Breast epithelium (tissue), 4 donors: ENCODE measurements at regions not wholly inside any gene's neighbourhood (a gene's known extent, or its start where the extent isn't known, plus 50 kb on each side); places are given as distances from the start of the nearest gene placed in this dataset.

Source experiments
- DNase-seq, 2 donors: peaks; one replicate each; pipeline ENCODE4 v3.0.0-alpha.2; 2019; ENCODE audit warnings: low spot score in 2 of 2
- H3K27ac ChIP-seq, 2 donors: fragments of 200-600 bp; sonication (generic) in 1 of 2; one replicate each; pipeline ENCODE4 v1.5.1; 2016 to 2019; ENCODE audit warnings: mild to moderate bottlenecking in 1 of 2
- H3K27me3 ChIP-seq, 2 donors: fragments of 200-600 bp; sonication (generic) in 1 of 2; one replicate each; pipeline versions ENCODE4 v1.5.1 to v1.6.0; 2017 to 2019; ENCODE audit warnings: control low read depth in 1 of 2, mild to moderate bottlenecking in 1 of 2
- H3K36me3 ChIP-seq: fragments of 200-600 bp; one replicate; pipeline ENCODE4 v1.5.1; 2019
- H3K4me1 ChIP-seq, 2 donors: fragments of 200-600 bp; sonication (generic); one replicate each; pipeline ENCODE4 v1.5.1; 2016 to 2019; ENCODE audit warnings: control low read depth in 1 of 2
- H3K4me3 ChIP-seq, 3 donors: fragments of 200-600 bp; sonication (generic); 1 replicate in 2 of 3; 2 replicates in 1 of 3; pipeline ENCODE4 v1.5.1; 2016 to 2019; ENCODE audit warnings: mild to moderate bottlenecking in 3 of 3, moderate library complexity in 2 of 3
- H3K9me3 ChIP-seq, 2 donors: fragments of 200-600 bp; sonication (generic) in 1 of 2; one replicate each; pipeline ENCODE4 v1.5.1; 2016 to 2019; ENCODE audit warnings: control low read depth in 1 of 2
- CTCF ChIP-seq, 3 donors: fragments of 450-650 bp; IDR thresholded peaks; one replicate each; pipeline ENCODE4 v1.5.1; 2016 to 2017; ENCODE audit warnings: antibody characterized with exemption in 3 of 3, mild to moderate bottlenecking in 3 of 3, moderate library complexity in 3 of 3
- POLR2A ChIP-seq: fragments of 450-650 bp; IDR thresholded peaks from one replicate; pipeline ENCODE4 v1.6.1; 2016; ENCODE audit warnings: antibody characterized with exemption, mild to moderate bottlenecking, moderate library complexity
- POLR2AphosphoS5 ChIP-seq, 3 donors: sonication (generic); formaldehyde crosslinking; IDR thresholded peaks; one replicate each; pipeline ENCODE4 v1.6.1; 2017; ENCODE audit warnings: antibody characterized with exemption in 3 of 3
- intact Hi-C: fragments of 100-400 bp; cut with DNase I; formaldehyde crosslinking; loops from one replicate; pipeline ENCODE4 v1.15.1; 2023; ENCODE audit warnings: low total_unique reads

DNA sequence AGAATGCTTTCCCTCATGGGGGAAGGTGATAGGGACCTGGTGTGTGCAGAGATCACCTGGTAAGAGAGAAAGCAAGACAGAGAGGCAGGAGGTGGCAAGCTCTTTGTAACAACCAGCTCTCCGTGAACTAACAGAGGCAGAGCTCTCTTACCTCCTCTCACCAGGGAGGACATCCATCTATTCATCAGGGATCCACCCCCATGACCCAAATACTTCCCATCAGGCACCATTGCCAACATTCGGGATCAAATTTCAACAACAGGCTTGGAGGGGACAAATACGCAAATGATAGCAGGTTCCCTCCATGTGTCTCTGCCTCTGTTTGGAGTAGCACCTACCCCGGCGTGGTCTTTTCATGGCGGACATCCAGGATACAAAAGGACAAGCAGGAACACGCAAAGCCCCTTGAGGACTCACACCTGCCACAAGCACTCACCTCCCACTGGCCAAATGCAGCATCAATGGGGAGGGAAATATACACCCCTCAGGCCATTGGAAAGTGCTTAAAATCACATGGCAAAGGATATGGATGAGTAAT is 431.2 kb upstream of the AUTS2 start:
- H3K9me3 ChIP-seq: no peaks in the 10 kb centered on the region
- DNase-seq: no peak
- no peak overlapping the region for H3K4me3 ChIP-seq
- H3K27ac ChIP-seq: no peak overlapping the region
- no peaks in the 10 kb centered on the region for H3K4me1 ChIP-seq
- no peaks in the 10 kb centered on the region for H3K36me3 ChIP-seq
- TF ChIP-seq POLR2AphosphoS5 (IDR thresholded peaks at IDR 0.05) (no peak), POLR2A (no peak), CTCF (IDR thresholded peaks at IDR 0.05) (no peak)
- intact Hi-C loops: no loop called here
- H3K27me3 ChIP-seq: no peaks in the 10 kb centered on the region

GRCh38 chr7:69169386-69169785 is 428.9 kb upstream of the AUTS2 start:
- Histone ChIP-seq H3K36me3 (no peaks in the 10 kb centered on the region), H3K9me3 (no peaks in the 10 kb centered on the region), H3K4me1 (no peaks in the 10 kb centered on the region), H3K27ac (no peak overlapping the region), H3K4me3 (no peak overlapping the region), H3K27me3 (no peaks in the 10 kb centered on the region)
- intact Hi-C loops: no loop called here
- TF ChIP-seq CTCF (IDR thresholded peaks at IDR 0.05) (no peak), POLR2A (no peak)
- DNase-seq: no peak

DNA sequence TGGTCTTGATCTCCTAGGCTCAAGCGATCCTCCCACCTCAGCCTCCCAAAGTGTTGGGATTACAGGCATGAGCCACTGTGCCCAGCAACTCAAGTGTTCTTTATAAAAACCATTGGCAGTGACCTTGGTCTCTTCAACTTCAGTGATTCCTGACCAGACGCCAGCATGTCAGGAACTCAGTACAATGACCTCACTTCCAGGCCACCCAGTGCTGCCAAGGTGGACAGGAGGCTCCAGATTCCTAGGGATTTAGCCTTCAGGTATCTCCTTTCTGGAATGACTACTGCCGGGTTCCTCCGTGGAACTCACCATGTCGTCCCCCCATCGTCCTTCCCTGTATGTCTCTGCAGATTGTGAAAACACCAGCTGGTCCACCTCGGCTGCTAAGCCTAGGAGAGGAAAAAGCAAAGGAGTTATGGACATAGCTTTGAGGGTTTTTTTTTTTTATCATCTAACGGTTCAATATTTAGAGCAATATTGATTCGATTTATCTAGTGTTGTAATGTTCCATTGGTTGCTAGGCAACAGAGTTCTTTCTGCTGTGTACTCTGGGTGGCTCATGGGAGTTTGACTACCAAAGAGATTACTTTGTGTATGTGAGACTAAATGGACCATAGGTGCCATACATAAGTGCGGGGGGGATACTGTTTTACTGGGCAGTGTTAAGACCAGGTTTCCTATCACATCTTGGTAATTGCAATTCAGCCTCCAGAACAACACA is 425.8 kb upstream of the AUTS2 start:
- no peaks in the 10 kb centered on the region for H3K27me3 ChIP-seq
- TF ChIP-seq CTCF (IDR thresholded peaks at IDR 0.05) (no peak), POLR2AphosphoS5 (IDR thresholded peaks at IDR 0.05) (no peak), POLR2A (no peak)
- no peaks in the 10 kb centered on the region for H3K4me1 ChIP-seq
- no peak for DNase-seq
- H3K36me3 ChIP-seq: no peaks in the 10 kb centered on the region
- H3K4me3 ChIP-seq: no peak overlapping the region
- no peak overlapping the region for H3K27ac ChIP-seq
- H3K9me3 ChIP-seq: no peaks in the 10 kb centered on the region
- intact Hi-C loops: no loop called here

DNA sequence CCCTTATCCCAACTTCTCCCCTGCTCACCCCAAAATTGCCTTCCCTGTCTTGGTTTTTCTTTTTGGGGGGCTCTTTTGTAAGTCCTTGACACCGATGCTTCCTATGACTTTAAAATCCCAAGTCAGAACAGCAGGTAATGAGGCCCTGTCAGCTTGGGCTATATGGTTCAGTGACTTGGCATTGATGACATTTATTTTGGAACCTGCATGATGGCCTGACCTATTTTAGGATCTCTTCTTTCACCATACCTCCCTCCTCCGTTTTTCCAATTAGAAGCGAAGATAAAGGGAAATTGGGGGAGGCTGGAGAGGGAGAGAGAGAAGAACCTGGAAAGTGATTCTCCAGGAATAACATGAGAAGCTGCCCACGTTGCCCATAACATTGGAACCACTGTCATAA is 424.9 kb upstream of the AUTS2 start:
- no peak overlapping the region for H3K4me3 ChIP-seq
- TF ChIP-seq CTCF (IDR thresholded peaks at IDR 0.05) (no peak), POLR2A (no peak), POLR2AphosphoS5 (IDR thresholded peaks at IDR 0.05) (no peak)
- H3K27ac ChIP-seq: no peak overlapping the region
- H3K36me3 ChIP-seq: no peaks in the 10 kb centered on the region
- intact Hi-C loops: no loop called here
- H3K27me3 ChIP-seq: no peaks in the 10 kb centered on the region
- DNase-seq: no peak
- no peaks in the 10 kb centered on the region for H3K4me1 ChIP-seq
- H3K9me3 ChIP-seq: no peaks in the 10 kb centered on the region

DNA sequence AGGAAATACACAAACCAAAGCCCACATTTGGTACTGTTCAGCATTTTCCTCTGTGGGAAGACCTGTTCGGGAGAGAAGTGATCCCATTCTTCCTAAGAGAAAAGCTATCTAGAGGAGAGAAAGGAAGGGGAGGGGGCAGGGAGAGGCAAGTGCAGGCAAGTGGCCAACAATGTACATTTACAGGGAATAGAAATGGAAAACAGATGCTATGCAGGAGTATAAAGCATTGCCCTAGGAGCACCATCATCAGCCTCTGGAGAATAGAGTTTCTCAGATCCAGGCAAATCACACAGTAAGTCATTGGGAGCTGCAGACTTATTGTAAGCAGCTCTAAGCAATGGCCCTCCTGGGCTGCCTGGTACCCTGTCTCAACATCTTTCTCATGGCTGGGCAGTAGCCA is 424.4 kb upstream of the AUTS2 start:
- H3K9me3 ChIP-seq: no peaks in the 10 kb centered on the region
- H3K4me3 ChIP-seq: no peak overlapping the region
- DNase-seq: no peak
- intact Hi-C loops: no loop called here
- H3K27me3 ChIP-seq: no peaks in the 10 kb centered on the region
- H3K4me1 ChIP-seq: no peaks in the 10 kb centered on the region
- TF ChIP-seq POLR2AphosphoS5 (IDR thresholded peaks at IDR 0.05) (no peak), POLR2A (no peak), CTCF (IDR thresholded peaks at IDR 0.05) (no peak)
- no peak overlapping the region for H3K27ac ChIP-seq
- no peaks in the 10 kb centered on the region for H3K36me3 ChIP-seq
